GM19372 (cell line): ENCODE measurements at regions not wholly inside any gene's neighbourhood (a gene's known extent, or its start where the extent isn't known, plus 50 kb on each side); places are given as distances from the start of the nearest gene placed in this dataset.
"Not testable (repeated sequence)": the region's sequence is repeated elsewhere in the genome, so short reads cannot be mapped to it uniquely, and the experiment has no call there.

Experiments
- ATAC-seq: cut with Tn5 transposase; IDR thresholded peaks from one replicate; pipeline ENCODE4 v1.9.1; 2021; ENCODE audit warnings: mild to moderate bottlenecking, low read depth, moderate library complexity; ENCODE audit not compliant: unreplicated experiment

GRCh38 chr15:47877836-47878235 lies 160.5 kb downstream of the SEMA6D start:
- ATAC-seq, result no peak

DNA sequence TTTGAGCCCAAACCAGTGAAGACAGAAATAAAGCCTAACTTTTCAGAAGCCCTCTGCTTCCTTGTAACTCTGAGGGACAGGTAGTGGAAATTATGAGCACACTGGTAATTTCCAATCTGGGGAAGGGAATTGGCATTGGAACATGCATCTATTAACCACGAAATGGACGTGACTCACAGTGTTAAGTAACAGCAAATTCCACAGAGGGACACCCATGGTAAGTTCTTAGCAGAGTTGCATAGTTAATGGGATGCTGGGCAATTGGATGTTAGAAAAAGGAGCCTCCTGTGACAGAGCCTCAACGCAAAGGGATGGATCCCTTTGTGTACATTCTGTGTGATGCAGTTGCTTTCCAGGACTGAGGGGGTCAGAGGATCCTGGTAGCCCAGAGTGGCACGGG lies 168.6 kb downstream of the SEMA6D start:
- ATAC-seq, result no peak

DNA sequence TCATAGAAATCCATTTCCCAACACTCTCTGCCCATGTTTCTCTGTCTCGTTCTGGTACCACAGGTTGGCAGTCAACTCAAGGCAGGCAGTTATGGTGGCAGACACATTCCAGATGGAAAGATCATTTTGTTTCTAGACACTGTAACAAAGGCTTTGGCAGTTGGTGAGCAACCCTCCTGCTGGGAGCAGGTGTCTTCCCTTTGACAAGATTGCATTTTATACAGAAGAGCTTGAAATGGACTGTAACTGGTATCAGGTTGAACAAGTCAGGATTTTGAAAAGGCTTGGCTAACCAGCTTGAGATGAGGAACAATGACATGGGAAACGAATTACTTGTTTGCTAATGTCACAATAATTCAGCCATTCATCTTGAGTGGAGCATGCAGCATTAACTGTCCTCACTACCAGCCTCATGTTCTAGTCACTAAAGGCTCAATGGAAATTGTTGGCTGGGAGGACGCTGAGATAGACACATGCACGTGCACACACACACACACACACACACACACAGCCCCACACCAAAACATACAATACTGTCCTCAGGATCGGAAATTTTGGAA lies 170.0 kb downstream of the SEMA6D start:
- ATAC-seq, result no peak

DNA sequence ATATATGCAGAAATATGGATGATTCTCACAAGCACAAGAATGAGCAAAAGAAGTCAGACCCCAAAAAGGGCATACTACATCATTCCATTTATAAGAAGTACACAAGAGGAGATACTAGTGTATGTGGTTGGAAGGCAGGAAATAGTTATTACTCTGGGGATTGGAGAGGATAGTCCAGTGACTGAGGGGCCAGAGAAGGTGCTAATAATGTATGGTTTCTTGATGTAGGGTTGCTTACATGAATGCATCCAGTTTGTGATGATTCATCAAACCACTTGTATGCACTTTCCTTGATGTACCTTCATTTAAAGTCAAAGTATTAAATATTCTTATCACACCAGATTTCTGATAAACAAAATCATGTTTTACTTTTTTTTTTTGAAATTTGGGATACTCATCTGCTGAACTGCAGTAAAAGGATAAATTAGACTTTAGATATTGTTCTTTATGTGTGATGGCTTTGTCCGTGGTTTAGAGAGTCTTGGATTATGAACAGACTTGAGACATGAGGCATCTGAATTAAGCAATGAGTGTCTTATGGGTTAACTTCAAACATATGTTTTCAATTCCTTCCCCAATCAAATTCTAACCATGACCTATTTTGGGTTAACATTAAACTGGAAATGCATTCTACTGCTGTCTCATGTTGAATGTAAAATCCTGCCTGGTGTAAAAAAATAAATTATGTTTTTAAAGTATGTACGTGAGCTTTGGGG lies 171.2 kb downstream of the SEMA6D start:
- no peak for ATAC-seq

- no peak for ATAC-seq
Measured at GRCh38 chr15:47890397-47891150, 173.3 kb downstream of the SEMA6D start.

DNA sequence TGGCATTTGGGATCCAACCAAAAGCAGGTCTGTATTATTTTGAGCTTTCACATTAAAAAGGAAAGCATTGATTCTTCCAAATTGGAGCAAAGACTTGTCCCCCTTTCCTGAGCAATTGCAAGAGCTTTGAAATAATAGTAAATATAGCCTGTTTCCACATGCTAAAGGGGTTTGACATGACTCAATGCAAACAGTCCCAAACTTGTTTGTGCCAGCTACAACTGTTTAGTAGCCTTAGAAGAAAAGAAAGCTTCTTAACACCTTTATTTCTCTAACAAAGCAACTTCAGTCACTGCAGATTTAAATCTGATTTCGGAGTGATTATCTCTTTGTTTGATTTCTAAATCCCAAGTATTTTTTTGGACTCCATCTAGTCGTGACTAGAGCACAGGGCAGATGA lies 180.2 kb downstream of the SEMA6D start:
- ATAC-seq, result no peak

GRCh38 chr15:47900751-47901150 lies 183.4 kb downstream of the SEMA6D start:
- no peak for ATAC-seq

DNA sequence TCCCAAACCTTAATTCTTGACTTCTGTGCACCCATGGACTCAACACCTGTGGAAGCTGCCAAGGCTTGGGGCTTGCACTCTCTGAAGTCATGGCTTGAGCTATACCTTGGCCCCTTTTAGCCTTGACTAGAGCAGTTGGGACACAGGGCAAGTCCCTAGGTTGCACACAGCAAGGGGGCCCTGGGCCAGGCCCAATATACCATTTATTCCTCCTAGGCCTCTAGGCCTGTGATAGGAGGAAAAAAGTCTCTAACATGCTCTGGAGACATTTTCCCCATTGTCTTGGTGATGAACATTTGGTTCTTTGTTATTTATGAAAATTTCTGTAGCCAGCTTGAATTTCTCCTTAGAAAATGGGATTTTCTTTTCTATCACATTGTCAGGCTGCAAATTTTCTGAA lies 186.1 kb downstream of the SEMA6D start:
- no peak for ATAC-seq

GRCh38 chr15:47908486-47908885 lies 191.2 kb downstream of the SEMA6D start:
- ATAC-seq, result no peak

GRCh38 chr15:47908950-47909670 lies 191.8 kb downstream of the SEMA6D start:
- no peak for ATAC-seq

- ATAC-seq, result not testable (repeated sequence)
Measured at GRCh38 chr15:47912910-47913309, 195.6 kb downstream of the SEMA6D start.

DNA sequence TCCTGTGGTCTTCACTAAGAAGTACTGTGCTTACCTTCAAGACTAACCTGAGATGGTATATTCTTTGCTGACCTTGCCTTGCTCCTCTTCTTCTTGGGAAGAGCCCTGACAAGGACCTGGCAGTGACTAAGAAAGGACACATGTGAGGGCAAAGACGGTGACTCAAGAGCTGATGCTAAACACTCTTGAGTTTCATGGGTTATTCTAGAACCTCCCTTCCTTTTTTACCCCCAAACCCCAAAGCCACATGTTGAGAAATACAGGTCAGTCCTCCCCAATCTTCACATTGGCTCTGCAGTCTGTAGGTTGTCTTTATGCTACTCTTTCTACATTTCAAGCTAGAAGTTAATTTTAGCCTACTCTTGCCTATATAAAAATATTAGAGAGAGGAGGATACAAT lies 200.6 kb downstream of the SEMA6D start:
- ATAC-seq, result no peak

- ATAC-seq, result no peak
Measured at GRCh38 chr15:47918877-47919276, 201.6 kb downstream of the SEMA6D start.

GRCh38 chr15:47924381-47924780 lies 196.4 kb upstream of the SLC24A5 start:
- no peak for ATAC-seq

GRCh38 chr15:47929138-47929803 lies 191.5 kb upstream of the SLC24A5 start:
- ATAC-seq, result no peak

DNA sequence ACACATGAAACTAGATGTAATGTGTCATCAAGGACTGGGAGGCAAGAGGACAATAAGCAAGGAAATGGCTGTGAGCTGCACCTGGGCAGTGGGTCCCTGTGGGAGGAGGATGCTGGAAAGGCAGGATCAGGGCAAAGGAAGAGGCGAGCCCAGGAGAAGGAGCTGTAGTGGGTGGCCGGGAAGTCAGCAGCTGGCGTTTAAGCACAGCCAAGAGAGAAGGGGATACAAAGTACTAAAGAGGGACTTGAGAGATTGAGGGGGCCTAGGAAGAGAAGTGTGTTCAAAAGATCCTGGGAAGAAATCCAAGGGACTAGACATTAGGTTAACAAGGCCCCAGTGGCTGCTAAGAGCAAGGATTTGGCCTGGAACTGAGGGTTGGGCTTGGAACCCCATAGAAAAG lies 188.5 kb upstream of the SLC24A5 start:
- ATAC-seq, result no peak

DNA sequence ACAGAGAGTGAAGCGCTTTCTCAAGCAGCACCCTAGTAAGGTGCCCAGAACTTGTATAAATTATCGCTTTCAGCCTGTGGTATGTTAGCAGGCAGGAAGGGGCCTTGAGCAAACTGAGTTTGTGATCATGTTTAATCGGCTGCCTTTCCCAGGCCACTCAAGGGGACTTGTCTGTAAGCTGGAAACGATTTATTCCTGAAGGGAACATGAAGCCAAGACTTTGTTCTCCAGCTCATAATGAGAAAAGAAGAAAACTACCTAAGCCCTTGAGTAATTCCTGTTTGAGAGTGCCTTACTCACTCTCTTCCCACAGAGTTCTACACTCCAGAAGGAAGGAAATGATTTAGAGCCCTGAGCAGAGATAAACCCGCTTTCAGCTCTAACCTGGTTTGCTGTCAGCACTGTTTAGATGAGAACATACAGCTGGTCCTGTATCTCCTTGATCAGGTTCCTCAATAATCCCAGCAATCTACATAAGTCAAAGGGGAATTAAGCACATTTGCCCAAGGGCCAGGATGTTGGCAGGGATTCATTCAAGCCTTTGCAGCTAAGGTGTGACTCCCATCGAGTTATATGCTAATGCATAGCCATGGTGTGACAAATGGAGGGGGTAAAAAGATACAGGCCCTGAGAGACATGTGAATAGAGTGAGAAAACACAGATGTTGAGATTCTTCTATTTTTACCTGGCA lies 187.7 kb upstream of the SLC24A5 start:
- no peak for ATAC-seq

DNA sequence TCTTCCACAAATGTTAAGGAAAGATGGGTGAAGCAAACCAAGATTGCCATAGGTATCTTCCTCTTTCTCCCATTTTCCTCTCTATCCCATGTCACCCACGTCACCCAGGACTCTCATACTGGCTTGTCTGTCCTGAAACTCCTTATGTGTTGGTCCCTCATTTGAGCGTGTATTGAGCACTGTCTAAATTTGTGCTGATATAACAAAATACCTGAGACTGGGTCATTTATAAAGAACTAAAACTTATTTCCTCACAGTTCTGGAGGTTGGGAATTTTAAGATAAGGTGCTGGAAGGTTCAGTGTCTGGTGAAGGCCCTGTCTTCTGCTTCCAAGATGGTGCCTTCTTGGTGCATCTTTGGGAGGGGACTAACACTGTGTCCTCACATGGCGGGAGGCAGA lies 186.9 kb upstream of the SLC24A5 start:
- no peak for ATAC-seq

DNA sequence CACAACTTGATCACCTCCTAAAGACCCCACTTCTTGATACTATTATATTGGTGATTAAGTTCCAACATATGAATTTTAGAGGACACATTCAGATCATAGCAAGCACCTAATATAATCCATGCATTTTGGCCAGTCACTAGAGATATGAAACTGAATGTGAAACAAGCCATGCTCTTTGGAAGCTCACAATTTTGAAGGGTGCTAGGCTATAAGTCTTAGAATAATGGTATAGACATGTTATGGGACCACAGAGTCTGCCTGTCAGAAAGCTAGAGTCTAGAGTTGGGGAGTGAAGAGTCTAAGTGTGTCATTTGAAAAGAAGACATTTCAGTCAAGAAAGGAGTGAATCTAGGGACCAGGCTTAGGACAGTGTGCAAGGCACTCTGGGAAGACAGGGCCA lies 186.4 kb upstream of the SLC24A5 start:
- no peak for ATAC-seq

DNA sequence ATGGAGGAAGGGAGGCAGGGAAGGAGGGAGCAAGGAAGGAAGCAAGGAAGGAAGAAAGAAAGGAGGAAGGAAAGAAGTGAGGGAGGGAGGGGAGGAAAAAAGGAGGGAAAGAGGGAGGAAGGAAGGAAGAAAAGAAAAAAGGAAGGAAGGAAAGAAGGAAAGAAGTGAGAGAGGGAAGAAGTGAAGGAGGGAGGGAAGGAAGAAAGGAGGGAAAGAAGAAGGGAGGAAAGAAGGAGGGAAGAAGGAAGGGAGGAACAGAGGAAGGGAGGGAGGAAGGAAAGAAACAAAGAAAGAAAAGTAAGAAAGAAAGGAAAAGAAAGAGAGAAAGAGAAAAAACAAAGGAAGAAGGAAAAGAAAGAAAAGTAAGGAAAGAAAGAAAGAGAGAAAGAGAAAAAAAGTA lies 183.0 kb upstream of the SLC24A5 start:
- ATAC-seq, result no peak
